NCI-H82 treated with DMSO at 0.1 percent for 48 hours (cell line): ENCODE measurements at regions not wholly inside any gene's neighbourhood (a gene's known extent, or its start where the extent isn't known, plus 50 kb on each side); places are given as distances from the start of the nearest gene placed in this dataset.
"Not testable (repeated sequence)": the region's sequence is repeated elsewhere in the genome, so short reads cannot be mapped to it uniquely, and the experiment has no call there.

Source experiments
- DNase-seq: peaks from one replicate; lab custom pipeline; 2025; ENCODE audit not compliant: unreplicated experiment; lab: John Stamatoyannopoulos, UW

DNA sequence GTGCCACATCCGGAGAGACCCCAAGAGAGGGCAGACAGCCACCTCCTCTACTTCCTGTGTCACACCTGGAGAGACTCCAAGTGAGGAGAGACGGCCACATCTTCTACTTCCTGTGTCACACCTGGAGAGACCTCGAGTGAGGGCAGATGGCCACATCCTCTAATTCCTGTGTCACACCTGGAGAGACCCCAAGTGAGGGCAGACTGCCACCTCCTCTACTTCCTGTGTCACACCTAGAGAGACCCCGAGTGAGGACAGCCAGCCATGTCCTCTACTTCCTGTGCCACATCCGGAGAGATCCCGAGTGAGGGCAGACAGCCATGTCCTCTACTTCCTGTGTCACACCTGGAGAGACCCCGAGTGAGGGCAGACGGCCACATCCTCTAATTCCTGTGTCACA is 150.7 kb upstream of the CDH4 start:
- not testable (repeated sequence) for DNase-seq

- no peak for DNase-seq
Observed at GRCh38 chr20:61104232-61104631, 147.8 kb upstream of the CDH4 start.

DNA sequence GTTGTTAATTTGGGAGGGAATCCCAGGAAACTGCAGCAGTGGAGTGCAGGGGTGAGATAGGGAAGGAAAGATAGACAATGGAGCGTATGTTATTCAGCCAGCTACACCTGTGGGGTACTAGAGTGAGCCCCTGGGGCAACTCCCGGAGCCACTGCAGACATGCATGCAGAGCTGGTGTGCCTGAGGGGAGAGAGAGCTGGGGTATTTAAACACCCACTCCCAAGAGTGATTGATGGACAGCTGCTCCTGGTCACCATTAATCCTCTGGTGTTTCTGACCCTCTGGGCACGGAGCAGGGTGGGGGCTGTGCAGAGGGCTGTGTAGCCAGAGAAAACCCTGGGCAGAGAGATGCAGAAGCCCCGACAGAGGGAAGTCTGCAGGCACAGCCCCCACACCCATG is 146.7 kb upstream of the CDH4 start:
- DNase-seq = no peak

DNA sequence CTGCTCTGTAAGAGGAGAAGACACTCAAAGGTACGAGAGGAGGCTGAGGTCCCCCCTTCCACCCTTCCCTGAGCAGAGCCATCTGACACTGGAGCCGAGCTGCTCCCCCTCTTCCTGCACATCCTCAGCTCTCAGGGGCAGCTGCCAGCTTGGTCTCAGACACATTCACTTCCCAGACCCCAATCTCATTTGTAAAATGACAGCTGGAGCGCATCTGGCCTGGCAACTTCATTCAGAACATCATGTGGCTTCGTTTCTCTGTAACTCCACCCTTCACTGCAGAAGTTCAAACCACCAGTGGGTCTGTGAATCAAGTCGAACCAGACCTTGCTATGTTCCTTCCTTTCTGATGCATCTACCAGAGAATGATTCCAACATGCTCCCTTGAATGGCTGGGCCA is 145.6 kb upstream of the CDH4 start:
- no peak for DNase-seq

DNA sequence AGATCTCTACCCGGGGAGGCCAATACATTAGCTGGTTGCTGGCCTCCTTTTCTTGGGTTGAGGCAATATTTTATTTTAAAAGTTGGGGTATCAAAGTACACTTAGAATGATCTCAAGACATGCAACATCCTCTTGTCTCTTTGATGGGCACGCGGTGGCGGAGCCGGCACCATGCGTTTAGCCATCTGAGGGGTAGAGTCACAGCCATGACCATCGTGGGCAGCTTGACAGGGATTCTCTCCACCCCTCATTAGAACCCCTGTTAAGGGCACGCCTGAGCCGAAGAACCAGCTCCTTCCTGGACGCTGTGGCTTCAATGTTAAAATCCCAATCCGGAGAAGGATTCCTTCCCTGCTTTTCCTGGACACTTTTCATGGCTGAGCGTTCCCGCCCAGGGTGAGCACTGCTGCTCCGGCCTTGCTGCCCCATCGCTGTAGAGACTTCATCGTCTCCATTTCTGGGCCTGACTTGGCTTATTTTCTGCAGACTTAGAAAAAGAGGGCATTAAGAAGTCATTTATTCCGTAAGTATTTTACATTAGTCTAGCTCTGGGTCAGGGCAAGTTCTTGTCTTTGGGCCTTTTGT is 142.7 kb upstream of the CDH4 start:
- DNase-seq = no peak

DNA sequence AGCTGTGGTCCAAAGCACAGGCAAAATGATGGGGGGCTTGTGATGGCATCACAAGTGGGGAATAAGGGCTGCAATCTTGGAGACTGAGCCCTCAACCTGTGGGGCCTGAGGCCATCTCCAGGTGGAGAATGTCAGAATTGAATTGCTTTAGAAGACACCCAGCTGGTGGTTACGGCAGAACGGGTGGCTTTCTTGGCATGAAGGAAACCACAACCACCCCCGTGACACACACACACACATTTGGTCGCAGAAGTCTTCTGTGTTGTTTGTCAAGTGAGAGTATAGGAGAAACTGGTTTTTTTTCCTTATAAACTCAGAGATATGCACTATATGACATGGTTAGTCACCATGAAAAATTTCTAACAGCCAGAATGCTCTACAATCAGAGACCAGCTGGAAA is 139.5 kb upstream of the CDH4 start:
- no peak for DNase-seq

GRCh38 chr20:61113731-61114130 is 138.3 kb upstream of the CDH4 start:
- DNase-seq = no peak

- DNase-seq = no peak
Observed at GRCh38 chr20:61114493-61115175, 137.4 kb upstream of the CDH4 start.

DNA sequence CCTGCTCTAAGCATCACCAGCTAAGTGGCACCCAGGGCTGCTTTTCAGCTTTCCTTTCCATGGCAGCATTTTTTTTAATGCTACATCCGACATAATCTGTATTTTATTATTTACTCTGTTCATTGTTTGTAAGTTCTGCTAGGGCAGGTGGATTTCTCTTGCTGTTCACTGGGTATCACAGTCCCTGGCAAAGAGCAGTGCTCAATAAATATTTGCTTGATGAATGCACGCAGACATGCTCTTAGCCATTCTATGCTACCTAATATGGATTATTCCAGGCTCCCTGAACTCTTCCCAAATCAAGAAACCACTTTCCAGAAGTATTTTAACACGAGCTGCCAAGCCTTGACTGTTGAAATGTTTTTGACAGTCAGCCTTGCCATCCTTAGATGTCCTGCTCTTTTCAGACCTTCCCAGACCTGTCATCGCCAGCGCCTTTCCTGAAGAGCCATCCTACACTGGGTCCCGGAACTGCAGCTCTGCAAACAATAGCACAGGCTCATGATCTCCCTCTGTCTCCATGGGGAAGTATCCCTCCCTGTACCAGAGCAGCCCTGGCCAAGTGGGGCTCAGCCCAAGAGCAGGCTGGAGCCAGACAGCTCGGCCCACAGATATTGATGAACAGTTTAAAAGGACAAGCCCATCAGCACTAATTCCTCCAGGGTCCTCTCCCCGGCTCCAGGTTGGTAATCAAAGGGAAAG is 136.5 kb upstream of the CDH4 start:
- DNase-seq = no peak

GRCh38 chr20:61117725-61118124 is 134.3 kb upstream of the CDH4 start:
- no peak for DNase-seq

GRCh38 chr20:61118429-61119224 is 133.4 kb upstream of the CDH4 start:
- no peak for DNase-seq

DNA sequence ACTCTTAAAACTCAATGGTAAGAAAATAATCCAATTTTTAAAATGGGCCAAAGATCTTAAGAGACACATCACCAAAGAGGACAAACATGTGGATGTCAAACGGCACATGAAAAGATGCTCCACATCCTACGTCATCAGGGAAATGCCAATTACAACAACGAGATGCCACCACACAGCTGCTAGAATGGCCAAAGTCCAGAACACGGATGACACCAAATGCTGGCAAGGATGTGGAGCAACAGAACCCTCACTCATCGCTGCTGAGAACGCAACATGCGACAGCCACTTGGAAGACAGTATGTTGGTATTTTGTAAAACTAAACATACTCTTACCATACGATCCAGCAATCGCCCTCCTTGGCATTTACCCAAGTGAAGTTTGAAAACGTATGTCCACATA is 132.8 kb upstream of the CDH4 start:
- DNase-seq = no peak

GRCh38 chr20:61119794-61120410 is 132.2 kb upstream of the CDH4 start:
- DNase-seq = no peak

GRCh38 chr20:61120595-61121515 is 131.2 kb upstream of the CDH4 start:
- peak; percentile 21 for DNase-seq

DNA sequence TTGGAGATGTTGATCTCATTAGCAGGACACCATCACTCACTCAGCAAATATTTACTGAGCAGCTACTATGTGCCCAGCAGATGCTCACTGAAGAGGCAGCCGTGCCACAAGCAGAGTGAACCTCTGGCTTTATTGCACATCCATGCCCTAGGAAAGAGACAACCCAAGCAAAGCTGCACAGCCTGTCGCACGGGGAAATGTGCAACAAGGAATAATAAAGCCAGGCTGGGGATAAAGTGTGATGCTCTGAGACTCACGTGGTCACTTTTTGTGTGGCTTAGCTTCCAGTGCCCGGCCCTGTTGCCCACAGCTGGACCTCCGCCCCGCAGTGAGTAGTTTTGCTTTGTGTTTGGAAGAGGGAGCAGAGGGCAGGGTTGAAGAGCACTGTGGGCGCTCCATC is 130.4 kb upstream of the CDH4 start:
- DNase-seq = no peak

DNA sequence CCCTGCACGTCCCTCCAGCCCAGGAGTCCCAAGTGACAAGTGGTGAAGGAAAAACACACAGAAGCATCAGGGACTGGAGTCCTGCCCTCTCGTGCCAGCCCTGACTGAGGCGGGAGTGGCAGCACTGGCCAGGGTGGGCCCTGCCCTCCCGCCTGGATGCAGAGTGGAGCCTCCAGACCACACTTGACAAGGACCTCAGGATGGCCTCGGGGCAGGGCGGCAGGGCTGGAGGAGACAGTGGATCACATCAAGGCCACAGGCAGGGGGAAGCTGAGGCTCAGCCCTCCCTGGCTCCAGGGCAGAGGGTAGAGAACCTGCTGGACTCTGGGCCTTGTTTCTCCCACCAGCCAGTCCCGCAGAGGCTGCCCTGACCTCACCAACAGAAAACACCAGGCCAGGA is 128.8 kb upstream of the CDH4 start:
- no peak for DNase-seq

DNA sequence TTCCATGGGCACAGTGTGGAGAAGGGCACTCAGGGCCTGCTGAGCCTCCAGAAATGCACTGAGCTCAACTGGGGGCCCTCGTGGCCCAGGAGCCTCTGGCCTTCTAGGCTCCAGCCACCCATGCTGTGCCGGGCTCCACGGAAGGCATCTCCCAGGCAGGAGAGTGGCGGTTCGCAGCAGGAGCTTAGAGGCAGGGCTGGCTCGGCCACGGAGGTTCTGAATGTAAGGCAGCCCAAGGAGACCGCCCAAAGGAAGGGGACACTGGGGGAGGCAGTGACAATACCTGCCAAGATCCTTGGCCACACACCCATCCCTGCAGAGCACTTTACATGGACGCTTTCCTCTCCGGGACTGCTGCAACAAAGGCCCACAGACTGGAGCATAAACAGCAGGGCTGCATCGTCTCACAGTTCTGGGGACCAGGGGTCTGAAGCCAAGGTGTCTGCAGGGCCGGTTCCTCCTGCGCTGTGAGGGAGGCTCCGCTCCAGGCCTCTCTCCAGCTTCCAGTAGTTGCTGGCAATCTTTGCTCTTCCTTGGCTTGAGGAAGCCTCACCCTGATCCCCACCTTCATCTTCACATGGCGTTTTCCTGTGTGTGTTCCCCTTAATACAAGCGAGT is 128.2 kb upstream of the CDH4 start:
- DNase-seq = no peak

DNA sequence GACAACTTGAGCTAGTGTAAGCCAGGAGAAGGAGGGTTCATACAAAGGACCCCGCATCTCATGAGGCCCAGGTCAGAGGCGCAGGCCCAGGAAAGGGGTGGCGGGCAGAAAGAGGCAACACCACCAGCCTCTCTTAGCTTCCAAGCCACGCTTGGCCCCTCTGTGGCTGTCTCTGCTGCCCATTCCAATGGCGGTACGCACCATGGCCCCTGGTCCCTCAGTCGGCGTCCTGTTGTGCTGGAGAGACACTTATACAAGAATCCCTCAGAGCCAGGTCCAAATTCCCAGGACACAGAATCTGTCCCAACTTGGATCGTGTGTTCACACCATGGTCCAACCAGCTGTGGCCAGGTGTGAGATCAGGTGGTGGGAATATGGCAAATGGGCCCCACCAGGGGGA is 127.0 kb upstream of the CDH4 start:
- no peak for DNase-seq

GRCh38 chr20:61125546-61126180 is 126.4 kb upstream of the CDH4 start:
- no peak for DNase-seq
